Ovary (tissue), 3 donors: ENCODE measurements at regions not wholly inside any gene's neighbourhood (a gene's known extent, or its start where the extent isn't known, plus 50 kb on each side); places are given as distances from the start of the nearest gene placed in this dataset.
"Not testable (repeated sequence)": the region's sequence is repeated elsewhere in the genome, so short reads cannot be mapped to it uniquely, and the experiment has no call there.

Experiments used
- POLR2A ChIP-seq: fragments of 450-650 bp; IDR thresholded peaks from one replicate; pipeline ENCODE4 v1.6.1; 2017; ENCODE audit warnings: antibody characterized with exemption, mild to moderate bottlenecking, moderate library complexity
- TF ChIP-seq, protein P1 (sequence below), 3 donors: fragments of 450-650 bp in 2 of 3; fragments of 200-600 bp in 1 of 3; IDR thresholded peaks; one replicate each; pipeline versions ENCODE4 v1.5.1 to v1.8.0; 2016 to 2022; ENCODE audit warnings: antibody characterized with exemption in 3 of 3, mild to moderate bottlenecking in 1 of 3
- donor health status: DM: no; HTN: no; CAD: no.

- TF ChIP-seq, protein P1, sequence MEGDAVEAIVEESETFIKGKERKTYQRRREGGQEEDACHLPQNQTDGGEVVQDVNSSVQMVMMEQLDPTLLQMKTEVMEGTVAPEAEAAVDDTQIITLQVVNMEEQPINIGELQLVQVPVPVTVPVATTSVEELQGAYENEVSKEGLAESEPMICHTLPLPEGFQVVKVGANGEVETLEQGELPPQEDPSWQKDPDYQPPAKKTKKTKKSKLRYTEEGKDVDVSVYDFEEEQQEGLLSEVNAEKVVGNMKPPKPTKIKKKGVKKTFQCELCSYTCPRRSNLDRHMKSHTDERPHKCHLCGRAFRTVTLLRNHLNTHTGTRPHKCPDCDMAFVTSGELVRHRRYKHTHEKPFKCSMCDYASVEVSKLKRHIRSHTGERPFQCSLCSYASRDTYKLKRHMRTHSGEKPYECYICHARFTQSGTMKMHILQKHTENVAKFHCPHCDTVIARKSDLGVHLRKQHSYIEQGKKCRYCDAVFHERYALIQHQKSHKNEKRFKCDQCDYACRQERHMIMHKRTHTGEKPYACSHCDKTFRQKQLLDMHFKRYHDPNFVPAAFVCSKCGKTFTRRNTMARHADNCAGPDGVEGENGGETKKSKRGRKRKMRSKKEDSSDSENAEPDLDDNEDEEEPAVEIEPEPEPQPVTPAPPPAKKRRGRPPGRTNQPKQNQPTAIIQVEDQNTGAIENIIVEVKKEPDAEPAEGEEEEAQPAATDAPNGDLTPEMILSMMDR (IDR thresholded peaks at IDR 0.05): not testable (repeated sequence)
- TF ChIP-seq POLR2A: not testable (repeated sequence)
Observed at GRCh38 chr11:25263861-25264260, 767.0 kb downstream of the LUZP2 start.
